IPS DF 4.7 (cell line): ENCODE measurements at regions not wholly inside any gene's neighbourhood (a gene's known extent, or its start where the extent isn't known, plus 50 kb on each side); places are given as distances from the start of the nearest gene placed in this dataset.
"Not testable (repeated sequence)": the region's sequence is repeated elsewhere in the genome, so short reads cannot be mapped to it uniquely, and the experiment has no call there.

Source experiments
- DNase-seq: peaks from one replicate; pipeline ENCODE4 v3.0.0-alpha.2; 2013; ENCODE audit warnings: low spot score; ENCODE audit errors: extremely low read depth

DNA sequence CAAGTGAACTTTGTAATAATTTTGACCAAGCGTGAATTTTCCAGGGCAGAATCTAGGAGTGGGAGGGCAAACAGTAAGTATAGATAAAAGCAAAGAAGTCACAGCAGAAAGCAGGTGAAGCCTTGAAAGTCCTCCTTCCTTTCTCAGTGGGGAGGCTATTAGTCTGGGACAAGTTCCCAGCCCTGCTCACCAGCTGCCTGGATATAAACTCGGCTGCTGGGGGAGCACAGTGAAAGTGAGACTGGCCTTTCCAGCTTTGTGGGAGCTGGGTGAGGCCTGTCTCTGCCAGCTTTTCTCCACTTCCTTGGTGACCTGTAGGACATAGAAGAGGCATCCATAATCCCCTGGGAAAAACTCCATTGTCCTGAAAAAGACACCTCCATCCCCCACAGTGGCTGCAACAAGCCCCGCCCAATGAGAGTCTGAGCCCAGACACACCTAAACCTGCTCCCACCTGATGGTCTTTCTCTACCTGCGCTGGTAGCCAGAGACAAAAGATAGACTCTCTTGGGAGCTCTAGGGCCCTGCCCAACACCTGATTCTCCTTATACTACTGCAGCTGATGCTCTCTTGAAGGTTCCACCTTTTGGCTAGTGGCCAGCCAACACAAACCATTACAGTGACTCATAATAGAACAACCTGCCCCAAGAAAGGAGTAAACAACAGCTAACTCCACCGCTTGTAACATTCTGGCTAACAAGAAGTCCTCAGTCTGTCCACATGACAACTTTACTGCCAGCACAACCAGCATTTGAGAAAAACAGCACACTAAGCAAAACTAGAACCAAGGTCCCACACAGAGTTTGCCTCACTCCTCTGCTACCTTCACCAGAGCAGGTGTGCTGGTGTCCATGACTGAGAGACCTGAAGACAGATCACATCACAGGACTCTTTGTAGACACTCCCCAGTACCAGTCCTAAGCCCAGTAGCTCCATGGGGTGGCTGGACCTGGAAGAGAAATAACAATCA lies 252.2 kb upstream of the SLITRK6 start:
- no peak for DNase-seq

DNA sequence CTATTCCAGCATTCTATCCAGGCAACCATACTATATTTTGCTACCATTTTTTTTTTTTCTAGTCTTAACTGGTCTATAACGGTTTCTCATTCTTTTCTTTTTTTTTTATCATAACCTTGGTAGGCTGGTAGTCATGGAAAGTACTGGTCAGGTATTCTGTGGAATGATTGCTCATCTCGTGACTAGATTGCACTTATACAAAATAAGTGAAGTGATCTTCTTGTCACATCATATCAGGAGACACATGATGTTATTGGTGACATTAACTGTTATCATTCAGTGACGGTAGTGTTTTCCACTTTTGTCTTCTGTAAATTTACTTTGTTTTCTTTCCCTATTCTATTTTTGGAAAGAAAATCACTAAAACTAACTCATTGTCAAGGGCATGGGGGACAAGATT lies 239.3 kb upstream of the SLITRK6 start:
- no peak for DNase-seq

DNA sequence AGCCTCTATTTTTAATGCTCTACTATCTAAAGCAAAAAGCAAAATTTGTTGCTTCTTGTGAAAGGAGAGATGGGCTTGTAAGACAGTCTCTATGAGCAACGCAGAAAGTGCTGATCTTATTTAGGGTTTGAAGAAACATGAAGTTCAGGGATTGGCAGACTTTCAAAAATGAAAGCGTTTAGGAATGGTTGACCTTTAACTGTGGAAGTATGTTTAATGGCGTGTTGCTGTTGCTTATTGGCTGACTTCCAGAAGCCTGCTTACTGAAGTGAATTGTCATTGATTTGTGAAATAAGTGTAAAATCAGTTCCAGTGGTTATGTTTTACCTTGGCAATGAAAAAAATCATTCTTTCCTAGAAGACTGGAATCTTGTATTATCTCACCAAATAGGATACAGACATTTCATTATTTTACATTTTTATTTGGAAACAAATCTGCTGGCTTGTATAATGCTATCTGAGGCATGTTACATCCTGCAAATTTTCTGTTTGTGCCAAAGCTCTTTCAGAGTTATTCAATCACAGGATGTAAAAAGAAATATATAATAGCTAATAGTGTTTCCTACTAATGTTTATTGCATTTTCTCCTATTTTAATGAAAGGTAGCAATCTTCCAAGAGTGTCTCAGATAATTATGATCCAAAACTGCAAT lies 221.3 kb upstream of the SLITRK6 start:
- no peak for DNase-seq

- DNase-seq: no peak
Observed at GRCh38 chr13:86006317-86006716, 207.1 kb upstream of the SLITRK6 start.

- no peak for DNase-seq
Observed at GRCh38 chr13:86003029-86003428, 203.8 kb upstream of the SLITRK6 start.

GRCh38 chr13:86000546-86000945 lies 201.3 kb upstream of the SLITRK6 start:
- DNase-seq: no peak

GRCh38 chr13:85997587-85997986 lies 198.4 kb upstream of the SLITRK6 start:
- DNase-seq: no peak

GRCh38 chr13:85995788-85996418 lies 196.7 kb upstream of the SLITRK6 start:
- no peak for DNase-seq

DNA sequence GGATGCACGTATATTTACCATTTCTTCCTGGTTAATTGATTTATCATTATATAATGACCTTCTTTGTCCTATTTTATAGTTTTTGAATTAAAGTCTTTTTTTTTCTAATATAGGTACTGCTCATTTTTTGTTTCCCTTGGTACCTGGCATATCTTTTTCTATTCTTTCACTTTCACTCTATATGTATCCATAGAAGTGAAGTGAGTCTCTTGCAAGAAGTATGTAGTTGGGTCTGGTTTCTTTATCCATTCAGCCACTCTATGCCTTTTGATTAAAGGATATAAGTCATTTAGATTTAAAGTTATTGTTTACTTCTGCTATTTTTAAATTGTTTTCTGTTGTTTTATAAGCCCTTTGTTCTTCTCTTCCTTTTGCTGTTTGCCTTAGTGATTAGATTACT lies 194.3 kb upstream of the SLITRK6 start:
- DNase-seq: no peak

GRCh38 chr13:85990397-85990796 lies 191.2 kb upstream of the SLITRK6 start:
- DNase-seq: no peak

- no peak for DNase-seq
Observed at GRCh38 chr13:85985797-85986196, 186.6 kb upstream of the SLITRK6 start.

DNA sequence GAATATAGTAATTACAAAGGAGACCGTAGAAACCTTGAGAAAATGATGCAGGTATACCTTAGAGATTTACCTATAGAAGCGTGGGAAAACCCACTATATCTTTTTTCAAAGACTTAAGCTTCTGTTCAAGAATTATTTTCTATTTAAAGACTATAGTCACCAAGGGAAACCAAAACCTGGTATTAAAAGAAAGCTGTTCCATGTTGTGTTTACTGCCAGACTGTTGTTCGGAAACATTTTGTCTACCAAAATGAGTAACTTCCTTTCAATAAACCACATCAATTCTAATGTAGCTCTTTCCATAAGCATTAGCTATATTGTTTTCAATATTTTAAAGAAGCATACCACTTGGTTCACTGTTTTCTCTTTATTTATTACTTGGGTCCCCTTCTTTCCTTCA lies 182.9 kb upstream of the SLITRK6 start:
- no peak for DNase-seq

DNA sequence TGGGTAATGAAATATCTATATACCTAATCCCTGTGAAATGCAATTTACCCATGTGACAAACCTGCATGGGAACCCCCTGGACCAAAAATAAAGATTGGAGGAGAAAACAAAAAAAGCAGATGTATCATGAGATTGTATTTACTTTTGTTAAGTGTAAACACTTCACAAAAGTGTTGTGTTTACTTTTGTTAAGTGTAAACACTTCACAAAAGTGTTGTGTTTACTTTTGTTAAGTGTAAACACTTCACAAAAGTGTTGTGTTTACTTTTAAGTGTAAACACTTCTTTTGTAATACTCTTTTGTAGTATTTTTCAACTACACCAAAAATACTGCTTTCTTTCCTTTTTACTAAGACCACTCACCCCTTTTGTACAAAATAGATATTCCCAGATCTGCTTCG lies 181.2 kb upstream of the SLITRK6 start:
- DNase-seq: not testable (repeated sequence)

- no peak for DNase-seq
Observed at GRCh38 chr13:85976242-85976641, 177.0 kb upstream of the SLITRK6 start.

DNA sequence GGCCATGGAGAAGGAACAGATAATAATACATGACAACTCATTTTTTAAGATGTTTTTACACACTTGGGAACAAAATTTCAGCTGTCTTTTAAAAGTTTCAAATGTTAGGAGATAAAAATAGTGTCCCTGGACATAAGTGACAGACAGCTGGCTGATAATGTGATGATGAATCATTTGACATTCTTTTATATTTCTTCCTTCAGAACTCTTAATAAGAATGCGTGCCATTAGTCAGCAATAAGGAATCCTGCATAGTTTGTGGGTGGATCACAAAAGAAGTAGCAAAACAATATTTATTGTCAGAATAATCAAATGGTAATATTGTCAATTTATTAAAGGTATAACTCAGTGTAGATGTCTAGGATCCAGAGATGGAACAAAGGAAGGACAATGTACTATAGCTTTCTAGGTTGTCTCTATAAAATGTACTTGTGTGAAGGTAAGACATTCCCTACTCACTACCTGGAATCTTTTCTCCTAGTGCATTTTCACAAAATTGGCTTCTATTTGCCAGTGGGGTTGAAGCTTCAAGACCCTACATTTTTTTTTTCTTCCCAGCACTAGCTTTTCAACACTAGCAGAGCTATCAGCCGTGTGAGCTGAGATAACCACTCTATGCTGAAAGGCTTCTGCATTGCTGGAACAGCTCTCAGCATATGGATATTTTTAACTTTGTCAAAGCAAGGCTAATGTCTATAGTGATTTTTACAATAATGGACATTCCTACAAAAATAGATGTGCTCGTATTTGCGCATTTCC lies 175.6 kb upstream of the SLITRK6 start:
- DNase-seq: no peak

GRCh38 chr13:85970727-85971126 lies 171.5 kb upstream of the SLITRK6 start:
- DNase-seq: no peak

- DNase-seq: no peak
Observed at GRCh38 chr13:85969331-85969730, 170.1 kb upstream of the SLITRK6 start.

GRCh38 chr13:85935868-85936467 lies 136.7 kb upstream of the SLITRK6 start:
- DNase-seq: no peak

- DNase-seq: no peak
Observed at GRCh38 chr13:85930108-85930507, 130.9 kb upstream of the SLITRK6 start.

DNA sequence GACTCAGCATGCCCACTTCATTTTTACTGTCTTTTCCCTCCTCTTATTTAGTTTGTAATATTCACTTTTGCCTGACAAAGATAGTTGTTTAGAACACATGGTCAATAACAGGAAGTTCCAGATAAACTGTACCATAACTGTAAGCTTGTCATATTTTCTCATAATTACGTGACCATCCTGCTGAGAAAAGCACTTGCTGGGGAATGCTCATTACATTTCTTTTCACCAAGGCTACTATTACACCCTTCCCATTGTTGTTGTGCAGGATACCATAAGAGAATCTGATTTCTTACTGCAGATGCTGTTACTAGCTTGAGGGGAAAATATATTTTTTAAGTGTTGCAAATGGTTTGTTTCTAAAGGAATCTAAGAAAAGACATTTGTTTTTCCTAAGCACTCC lies 111.7 kb upstream of the SLITRK6 start:
- no peak for DNase-seq

GRCh38 chr13:85900521-85900920 lies 101.3 kb upstream of the SLITRK6 start:
- DNase-seq: no peak
